GM23248 (cell line): ENCODE measurements at regions not wholly inside any gene's neighbourhood (a gene's known extent, or its start where the extent isn't known, plus 50 kb on each side); places are given as distances from the start of the nearest gene placed in this dataset.

Source experiments
- EZH2 ChIP-seq: fragments of 200-600 bp; sonication (generic); IDR thresholded peaks from 2 replicates; pipeline ENCODE4 v1.6.1; 2018; ENCODE audit warnings: antibody characterized with exemption, mild to moderate bottlenecking; ENCODE audit not compliant: insufficient read depth, poor library complexity, severe bottlenecking
- EZH2phosphoT487 ChIP-seq: fragments of 200-600 bp; sonication (generic); IDR thresholded peaks from 2 replicates; pipeline ENCODE4 v1.6.1; 2018; ENCODE audit warnings: antibody characterized with exemption, moderate library complexity, mild to moderate bottlenecking, low read depth; ENCODE audit not compliant: insufficient read depth

DNA sequence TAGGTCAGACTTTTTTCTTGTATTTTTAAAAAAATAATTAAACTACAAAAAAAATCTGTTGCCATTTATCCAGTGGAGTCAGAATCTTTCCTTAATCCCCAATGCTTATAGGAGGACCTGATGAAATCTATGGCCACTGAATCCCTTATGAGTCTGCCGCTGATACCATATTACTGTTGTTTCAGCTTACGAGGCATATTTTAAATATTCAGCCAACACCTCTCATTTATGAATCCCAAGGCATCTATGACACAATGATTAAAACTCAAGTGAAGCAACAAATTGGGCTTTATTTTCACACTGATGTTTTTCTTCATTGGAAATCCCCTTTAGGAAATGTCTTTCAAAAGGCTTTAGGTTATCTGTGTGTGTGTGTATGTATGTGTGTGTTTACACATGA is 137.8 kb upstream of the PUDP start:
- TF ChIP-seq EZH2 (no peak), EZH2phosphoT487 (no peak)
